ENCODE measurements at regions not wholly inside any gene's neighbourhood (a gene's known extent, or its start where the extent isn't known, plus 50 kb on each side); places are given as distances from the start of the nearest gene placed in this dataset.

- no peak for TF ChIP-seq CTCF (IDR thresholded peaks at IDR 0.05)
- TF ChIP-seq POLR2A (IDR thresholded peaks at IDR 0.05), result no peak
Measured at GRCh38 chr10:36679554-36679953, 445.8 kb upstream of the ANKRD30A start.
